Breast epithelium (tissue), 3 donors: ENCODE measurements at regions not wholly inside any gene's neighbourhood (a gene's known extent, or its start where the extent isn't known, plus 50 kb on each side); places are given as distances from the start of the nearest gene placed in this dataset.

Experiments used
- POLR2A ChIP-seq: fragments of 450-650 bp; IDR thresholded peaks from one replicate; pipeline ENCODE4 v1.6.1; 2016; ENCODE audit warnings: antibody characterized with exemption, mild to moderate bottlenecking, moderate library complexity
- TF ChIP-seq, protein P1 (sequence below), 3 donors: fragments of 450-650 bp; IDR thresholded peaks; one replicate each; pipeline ENCODE4 v1.5.1; 2016 to 2017; ENCODE audit warnings: antibody characterized with exemption in 3 of 3, mild to moderate bottlenecking in 3 of 3, moderate library complexity in 3 of 3

GRCh38 chr11:122213171-122213570, 97.2 kb upstream of the BLID start:
- TF ChIP-seq, protein P1, sequence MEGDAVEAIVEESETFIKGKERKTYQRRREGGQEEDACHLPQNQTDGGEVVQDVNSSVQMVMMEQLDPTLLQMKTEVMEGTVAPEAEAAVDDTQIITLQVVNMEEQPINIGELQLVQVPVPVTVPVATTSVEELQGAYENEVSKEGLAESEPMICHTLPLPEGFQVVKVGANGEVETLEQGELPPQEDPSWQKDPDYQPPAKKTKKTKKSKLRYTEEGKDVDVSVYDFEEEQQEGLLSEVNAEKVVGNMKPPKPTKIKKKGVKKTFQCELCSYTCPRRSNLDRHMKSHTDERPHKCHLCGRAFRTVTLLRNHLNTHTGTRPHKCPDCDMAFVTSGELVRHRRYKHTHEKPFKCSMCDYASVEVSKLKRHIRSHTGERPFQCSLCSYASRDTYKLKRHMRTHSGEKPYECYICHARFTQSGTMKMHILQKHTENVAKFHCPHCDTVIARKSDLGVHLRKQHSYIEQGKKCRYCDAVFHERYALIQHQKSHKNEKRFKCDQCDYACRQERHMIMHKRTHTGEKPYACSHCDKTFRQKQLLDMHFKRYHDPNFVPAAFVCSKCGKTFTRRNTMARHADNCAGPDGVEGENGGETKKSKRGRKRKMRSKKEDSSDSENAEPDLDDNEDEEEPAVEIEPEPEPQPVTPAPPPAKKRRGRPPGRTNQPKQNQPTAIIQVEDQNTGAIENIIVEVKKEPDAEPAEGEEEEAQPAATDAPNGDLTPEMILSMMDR (IDR thresholded peaks at IDR 0.05), result no peak
- no peak for TF ChIP-seq POLR2A
